Ramos (cell line): ENCODE measurements at regions not wholly inside any gene's neighbourhood (a gene's known extent, or its start where the extent isn't known, plus 50 kb on each side); places are given as distances from the start of the nearest gene placed in this dataset.
"Not testable (repeated sequence)": the region's sequence is repeated elsewhere in the genome, so short reads cannot be mapped to it uniquely, and the experiment has no call there.

Experiments used
- in situ Hi-C: fragments of 300-500 bp; cut with MboI; formaldehyde crosslinking; loops from one replicate; pipeline ENCODE4 v1.14.3; 2022; ENCODE audit warnings: low sequenced_read_pairs; ENCODE audit not compliant: unreplicated experiment

GRCh38 chr4:126658411-126658810, 974.3 kb upstream of the INTU start:
- in situ Hi-C loops = no loop called here

DNA sequence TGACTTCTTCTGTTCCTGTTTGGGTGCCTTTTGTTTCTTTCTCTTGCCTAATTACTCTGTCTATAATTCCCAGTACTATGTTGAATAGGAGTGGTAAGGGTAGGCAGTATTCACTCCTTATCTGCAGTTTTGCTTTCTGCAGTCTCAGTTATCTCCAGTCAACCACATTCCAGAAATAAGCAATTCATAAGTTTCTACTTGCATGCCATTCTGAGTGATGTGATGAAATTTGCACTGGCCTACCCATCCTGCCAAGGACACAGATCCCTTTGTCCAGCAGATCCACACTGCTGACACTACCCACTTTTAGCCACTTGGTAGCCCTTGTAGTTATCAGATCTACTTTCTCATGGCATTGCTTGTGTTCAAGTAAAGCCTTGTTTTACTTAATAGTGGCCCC, 971.6 kb upstream of the INTU start:
- in situ Hi-C loops = no loop called here

DNA sequence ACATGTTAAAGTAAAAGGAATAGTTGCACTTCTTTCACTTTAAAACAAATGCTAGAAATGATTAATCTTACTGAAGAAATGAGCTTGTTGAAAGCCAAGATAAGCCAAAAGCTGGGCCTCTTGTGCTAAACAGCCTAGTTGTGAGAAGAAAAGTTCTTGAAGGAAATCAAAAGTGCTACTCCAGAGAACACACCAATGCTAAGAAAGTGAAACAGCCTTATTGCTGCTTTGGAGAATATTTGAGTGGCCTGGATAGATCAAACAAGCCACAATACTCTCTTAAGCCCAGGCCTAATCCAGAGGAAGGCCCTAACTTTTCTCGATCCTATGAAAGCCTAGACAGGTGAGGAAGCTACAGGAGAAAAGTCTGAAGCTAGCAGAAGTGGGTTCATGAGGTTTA, 967.9 kb upstream of the INTU start:
- in situ Hi-C loops = no loop called here

DNA sequence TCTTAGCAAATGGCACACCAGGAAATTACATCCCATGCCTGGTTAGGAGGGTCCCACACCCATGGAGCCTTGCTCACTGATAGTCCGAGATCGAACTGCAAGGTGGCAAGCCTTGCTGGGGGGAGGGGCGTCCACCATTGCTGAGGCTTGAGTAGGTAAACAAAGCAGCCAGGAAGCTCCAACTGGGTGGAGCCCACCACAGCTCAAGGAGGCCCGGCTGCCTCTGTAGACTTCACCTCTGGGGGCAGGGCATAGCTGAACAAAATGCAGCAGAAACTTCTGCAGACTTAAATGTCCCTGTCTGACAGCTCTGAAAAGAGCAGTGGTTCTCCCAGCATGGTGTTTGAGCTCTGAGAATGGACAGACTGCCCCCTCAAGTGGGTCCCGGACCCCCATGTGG, 962.7 kb upstream of the INTU start:
- in situ Hi-C loops = not testable (repeated sequence)

DNA sequence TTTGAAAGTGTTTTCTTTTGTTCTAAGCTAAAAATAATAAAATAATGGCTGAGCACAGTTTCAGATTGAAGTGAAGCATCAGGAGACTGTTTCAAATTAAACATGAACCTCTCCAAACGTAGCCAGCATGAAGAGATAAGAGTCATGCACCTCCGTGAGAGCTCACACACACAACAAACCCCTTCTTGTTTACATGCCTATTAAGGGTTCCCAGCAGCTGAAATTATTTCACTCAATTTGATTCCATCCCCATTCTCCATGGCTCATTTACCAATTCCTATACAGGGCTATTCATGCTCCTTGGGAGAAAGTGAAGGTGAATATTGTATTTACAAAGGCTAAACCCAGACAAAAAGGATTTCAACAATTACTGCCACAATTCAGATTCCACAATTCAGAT, 954.1 kb upstream of the INTU start:
- in situ Hi-C loops = no loop called here

GRCh38 chr4:126679303-126679702, 953.5 kb upstream of the INTU start:
- in situ Hi-C loops = no loop called here

- in situ Hi-C loops = no loop called here
Measured at GRCh38 chr4:126682250-126682649, 950.5 kb upstream of the INTU start.

GRCh38 chr4:126686491-126686890, 946.3 kb upstream of the INTU start:
- in situ Hi-C loops = no loop called here

- in situ Hi-C loops = no loop called here
Measured at GRCh38 chr4:126687655-126688358, 945.0 kb upstream of the INTU start.

DNA sequence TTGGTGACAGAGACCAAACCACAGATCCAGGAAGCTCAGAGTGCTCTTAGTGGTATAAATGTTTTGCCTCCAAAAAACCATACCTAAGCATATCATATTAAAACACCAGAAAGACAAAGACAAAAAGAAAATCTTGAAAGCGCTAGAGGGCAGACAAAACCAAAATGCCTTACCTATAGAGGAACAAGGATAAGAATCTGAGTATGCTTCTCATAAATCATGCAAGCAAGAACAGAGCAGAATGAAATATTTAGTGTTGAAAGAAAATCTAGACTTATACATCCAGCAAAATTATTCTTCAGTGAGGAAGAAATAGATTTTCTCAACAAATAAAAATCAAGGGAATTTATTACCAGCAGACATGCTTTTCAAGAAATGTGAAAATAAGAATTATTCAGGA, 941.0 kb upstream of the INTU start:
- in situ Hi-C loops = no loop called here

- in situ Hi-C loops = no loop called here
Measured at GRCh38 chr4:126697748-126698147, 935.0 kb upstream of the INTU start.

GRCh38 chr4:126698224-126698623, 934.5 kb upstream of the INTU start:
- in situ Hi-C loops = no loop called here

GRCh38 chr4:126701756-126702155, 931.0 kb upstream of the INTU start:
- in situ Hi-C loops = no loop called here

DNA sequence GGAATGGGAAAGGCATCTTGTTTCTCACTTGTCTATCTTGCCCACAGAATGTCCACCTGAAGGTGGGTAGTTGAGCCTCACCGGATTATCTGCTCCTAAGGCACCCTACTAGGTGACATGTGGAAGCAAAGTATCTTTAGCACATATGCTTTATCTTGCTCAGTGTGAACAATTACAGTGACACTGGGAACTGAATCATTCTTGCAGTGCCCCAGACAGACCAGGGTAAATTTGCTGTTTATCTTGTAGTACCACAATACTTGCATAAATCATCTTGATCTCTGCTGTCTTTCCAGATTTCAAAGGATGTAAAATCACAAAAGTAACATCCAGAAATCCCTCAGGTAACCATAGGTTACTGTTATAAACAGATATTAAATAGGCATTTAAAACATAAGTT, 930.0 kb upstream of the INTU start:
- in situ Hi-C loops = no loop called here

GRCh38 chr4:126705266-126705665, 927.5 kb upstream of the INTU start:
- in situ Hi-C loops = no loop called here

- in situ Hi-C loops = no loop called here
Measured at GRCh38 chr4:126708716-126709115, 924.0 kb upstream of the INTU start.

- in situ Hi-C loops = no loop called here
Measured at GRCh38 chr4:126710935-126711334, 921.8 kb upstream of the INTU start.

GRCh38 chr4:126715067-126715466, 917.7 kb upstream of the INTU start:
- in situ Hi-C loops = no loop called here

GRCh38 chr4:126715681-126716080, 917.1 kb upstream of the INTU start:
- in situ Hi-C loops = no loop called here

GRCh38 chr4:126718136-126718535, 914.6 kb upstream of the INTU start:
- in situ Hi-C loops = no loop called here

DNA sequence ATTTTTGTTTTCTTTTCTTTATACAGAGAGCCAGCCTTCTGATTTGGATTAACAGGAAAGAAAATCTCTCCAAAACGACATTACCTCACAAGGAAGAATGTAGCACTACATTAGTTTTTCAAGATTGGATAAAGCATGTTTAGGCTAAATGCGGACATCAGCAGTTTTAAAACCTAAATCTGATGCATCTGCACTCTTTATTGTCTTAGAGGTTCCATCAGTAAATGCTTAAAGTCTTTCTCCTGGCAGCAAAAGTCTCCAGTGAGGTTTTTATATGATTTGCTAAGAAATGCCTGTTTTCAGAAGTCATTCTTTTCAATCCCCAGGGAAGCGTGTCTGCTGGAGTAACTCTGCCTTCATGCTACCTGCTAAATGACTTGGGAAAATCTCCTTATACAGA, 912.9 kb upstream of the INTU start:
- in situ Hi-C loops = no loop called here

- in situ Hi-C loops = no loop called here
Measured at GRCh38 chr4:126725906-126726305, 906.9 kb upstream of the INTU start.

DNA sequence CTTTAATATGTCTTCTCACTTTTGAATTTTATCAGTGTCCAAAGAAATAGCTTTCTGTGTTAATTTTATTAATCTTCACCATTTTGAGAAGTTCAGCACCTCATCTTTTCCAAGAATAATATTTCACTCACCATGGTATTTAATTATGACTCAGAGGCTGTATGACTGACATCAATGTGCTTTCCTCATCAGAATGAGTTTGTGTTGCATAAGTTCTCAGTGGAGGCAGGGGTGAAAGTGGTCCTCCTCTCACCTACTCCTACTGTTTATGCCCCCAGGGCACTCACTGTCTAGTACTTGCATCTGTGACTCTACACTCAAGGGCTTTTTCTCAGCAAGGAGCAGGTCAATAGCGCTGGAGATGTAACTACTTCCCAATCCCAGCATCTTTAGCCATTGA, 905.3 kb upstream of the INTU start:
- in situ Hi-C loops = no loop called here
